ENCODE measurements at regions not wholly inside any gene's neighbourhood (a gene's known extent, or its start where the extent isn't known, plus 50 kb on each side); places are given as distances from the start of the nearest gene placed in this dataset.

- TF ChIP-seq, protein P1, sequence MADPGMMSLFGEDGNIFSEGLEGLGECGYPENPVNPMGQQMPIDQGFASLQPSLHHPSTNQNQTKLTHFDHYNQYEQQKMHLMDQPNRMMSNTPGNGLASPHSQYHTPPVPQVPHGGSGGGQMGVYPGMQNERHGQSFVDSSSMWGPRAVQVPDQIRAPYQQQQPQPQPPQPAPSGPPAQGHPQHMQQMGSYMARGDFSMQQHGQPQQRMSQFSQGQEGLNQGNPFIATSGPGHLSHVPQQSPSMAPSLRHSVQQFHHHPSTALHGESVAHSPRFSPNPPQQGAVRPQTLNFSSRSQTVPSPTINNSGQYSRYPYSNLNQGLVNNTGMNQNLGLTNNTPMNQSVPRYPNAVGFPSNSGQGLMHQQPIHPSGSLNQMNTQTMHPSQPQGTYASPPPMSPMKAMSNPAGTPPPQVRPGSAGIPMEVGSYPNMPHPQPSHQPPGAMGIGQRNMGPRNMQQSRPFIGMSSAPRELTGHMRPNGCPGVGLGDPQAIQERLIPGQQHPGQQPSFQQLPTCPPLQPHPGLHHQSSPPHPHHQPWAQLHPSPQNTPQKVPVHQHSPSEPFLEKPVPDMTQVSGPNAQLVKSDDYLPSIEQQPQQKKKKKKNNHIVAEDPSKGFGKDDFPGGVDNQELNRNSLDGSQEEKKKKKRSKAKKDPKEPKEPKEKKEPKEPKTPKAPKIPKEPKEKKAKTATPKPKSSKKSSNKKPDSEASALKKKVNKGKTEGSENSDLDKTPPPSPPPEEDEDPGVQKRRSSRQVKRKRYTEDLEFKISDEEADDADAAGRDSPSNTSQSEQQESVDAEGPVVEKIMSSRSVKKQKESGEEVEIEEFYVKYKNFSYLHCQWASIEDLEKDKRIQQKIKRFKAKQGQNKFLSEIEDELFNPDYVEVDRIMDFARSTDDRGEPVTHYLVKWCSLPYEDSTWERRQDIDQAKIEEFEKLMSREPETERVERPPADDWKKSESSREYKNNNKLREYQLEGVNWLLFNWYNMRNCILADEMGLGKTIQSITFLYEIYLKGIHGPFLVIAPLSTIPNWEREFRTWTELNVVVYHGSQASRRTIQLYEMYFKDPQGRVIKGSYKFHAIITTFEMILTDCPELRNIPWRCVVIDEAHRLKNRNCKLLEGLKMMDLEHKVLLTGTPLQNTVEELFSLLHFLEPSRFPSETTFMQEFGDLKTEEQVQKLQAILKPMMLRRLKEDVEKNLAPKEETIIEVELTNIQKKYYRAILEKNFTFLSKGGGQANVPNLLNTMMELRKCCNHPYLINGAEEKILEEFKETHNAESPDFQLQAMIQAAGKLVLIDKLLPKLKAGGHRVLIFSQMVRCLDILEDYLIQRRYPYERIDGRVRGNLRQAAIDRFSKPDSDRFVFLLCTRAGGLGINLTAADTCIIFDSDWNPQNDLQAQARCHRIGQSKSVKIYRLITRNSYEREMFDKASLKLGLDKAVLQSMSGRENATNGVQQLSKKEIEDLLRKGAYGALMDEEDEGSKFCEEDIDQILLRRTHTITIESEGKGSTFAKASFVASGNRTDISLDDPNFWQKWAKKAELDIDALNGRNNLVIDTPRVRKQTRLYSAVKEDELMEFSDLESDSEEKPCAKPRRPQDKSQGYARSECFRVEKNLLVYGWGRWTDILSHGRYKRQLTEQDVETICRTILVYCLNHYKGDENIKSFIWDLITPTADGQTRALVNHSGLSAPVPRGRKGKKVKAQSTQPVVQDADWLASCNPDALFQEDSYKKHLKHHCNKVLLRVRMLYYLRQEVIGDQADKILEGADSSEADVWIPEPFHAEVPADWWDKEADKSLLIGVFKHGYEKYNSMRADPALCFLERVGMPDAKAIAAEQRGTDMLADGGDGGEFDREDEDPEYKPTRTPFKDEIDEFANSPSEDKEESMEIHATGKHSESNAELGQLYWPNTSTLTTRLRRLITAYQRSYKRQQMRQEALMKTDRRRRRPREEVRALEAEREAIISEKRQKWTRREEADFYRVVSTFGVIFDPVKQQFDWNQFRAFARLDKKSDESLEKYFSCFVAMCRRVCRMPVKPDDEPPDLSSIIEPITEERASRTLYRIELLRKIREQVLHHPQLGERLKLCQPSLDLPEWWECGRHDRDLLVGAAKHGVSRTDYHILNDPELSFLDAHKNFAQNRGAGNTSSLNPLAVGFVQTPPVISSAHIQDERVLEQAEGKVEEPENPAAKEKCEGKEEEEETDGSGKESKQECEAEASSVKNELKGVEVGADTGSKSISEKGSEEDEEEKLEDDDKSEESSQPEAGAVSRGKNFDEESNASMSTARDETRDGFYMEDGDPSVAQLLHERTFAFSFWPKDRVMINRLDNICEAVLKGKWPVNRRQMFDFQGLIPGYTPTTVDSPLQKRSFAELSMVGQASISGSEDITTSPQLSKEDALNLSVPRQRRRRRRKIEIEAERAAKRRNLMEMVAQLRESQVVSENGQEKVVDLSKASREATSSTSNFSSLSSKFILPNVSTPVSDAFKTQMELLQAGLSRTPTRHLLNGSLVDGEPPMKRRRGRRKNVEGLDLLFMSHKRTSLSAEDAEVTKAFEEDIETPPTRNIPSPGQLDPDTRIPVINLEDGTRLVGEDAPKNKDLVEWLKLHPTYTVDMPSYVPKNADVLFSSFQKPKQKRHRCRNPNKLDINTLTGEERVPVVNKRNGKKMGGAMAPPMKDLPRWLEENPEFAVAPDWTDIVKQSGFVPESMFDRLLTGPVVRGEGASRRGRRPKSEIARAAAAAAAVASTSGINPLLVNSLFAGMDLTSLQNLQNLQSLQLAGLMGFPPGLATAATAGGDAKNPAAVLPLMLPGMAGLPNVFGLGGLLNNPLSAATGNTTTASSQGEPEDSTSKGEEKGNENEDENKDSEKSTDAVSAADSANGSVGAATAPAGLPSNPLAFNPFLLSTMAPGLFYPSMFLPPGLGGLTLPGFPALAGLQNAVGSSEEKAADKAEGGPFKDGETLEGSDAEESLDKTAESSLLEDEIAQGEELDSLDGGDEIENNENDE (IDR thresholded peaks at IDR 0.05; ENCODE audit: insufficient replicate concordance, low read length) = no peak
- TF ChIP-seq SRF (IDR thresholded peaks at IDR 0.05; ENCODE audit: low read depth, low read length) (no peak), RXRA (IDR thresholded peaks at IDR 0.05; ENCODE audit: insufficient read depth, low read depth, low read length) (no peak), BACH1 (IDR thresholded peaks at IDR 0.05; ENCODE audit: low read length) (no peak), SUZ12 (IDR thresholded peaks at IDR 0.05; ENCODE audit: low read length) (no peak), TAF7 (optimal IDR thresholded peaks at IDR 0.05; ENCODE audit: borderline replicate concordance, low read depth, low read length) (no peak), POLR2AphosphoS5 (IDR thresholded peaks at IDR 0.05; ENCODE audit: low read depth, low read length) (no peak), KDM1A (IDR thresholded peaks at IDR 0.05; ENCODE audit: borderline replicate concordance, low read length) (no peak), RNF2 (IDR thresholded peaks at IDR 0.05; ENCODE audit: borderline replicate concordance, low read depth, low read length, missing control alignments, poor library complexity, severe bottlenecking) (no peak), POU5F1 (IDR thresholded peaks at IDR 0.05; ENCODE audit: low read depth, low read length) (no peak)
- TF ChIP-seq, protein P2, sequence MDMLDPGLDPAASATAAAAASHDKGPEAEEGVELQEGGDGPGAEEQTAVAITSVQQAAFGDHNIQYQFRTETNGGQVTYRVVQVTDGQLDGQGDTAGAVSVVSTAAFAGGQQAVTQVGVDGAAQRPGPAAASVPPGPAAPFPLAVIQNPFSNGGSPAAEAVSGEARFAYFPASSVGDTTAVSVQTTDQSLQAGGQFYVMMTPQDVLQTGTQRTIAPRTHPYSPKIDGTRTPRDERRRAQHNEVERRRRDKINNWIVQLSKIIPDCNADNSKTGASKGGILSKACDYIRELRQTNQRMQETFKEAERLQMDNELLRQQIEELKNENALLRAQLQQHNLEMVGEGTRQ (IDR thresholded peaks at IDR 0.05; ENCODE audit: low read length) = no peak
Measured at GRCh38 chrX:2574271-2574670, 73.5 kb upstream of the DHRSX start (continued).
